Kidney (tissue), 13 donors: ENCODE measurements at regions not wholly inside any gene's neighbourhood (a gene's known extent, or its start where the extent isn't known, plus 50 kb on each side); places are given as distances from the start of the nearest gene placed in this dataset.

Experiments
- DNase-seq, 5 donors: peaks; one replicate each; pipeline ENCODE4 v3.0.0-alpha.2; 2013 to 2020
- FAIRE-seq: peaks from 2 replicates; lab custom pipeline; 2012; peaks lifted over from hg19 to GRCh38; lab: Jason Lieb, UNC
- H3K27ac ChIP-seq, 2 donors: one replicate each; pipeline ENCODE4 v1.7.0; 2013; ENCODE audit warnings: low read depth in 2 of 2, low read length in 2 of 2, inconsistent platforms in 1 of 2
- H3K27me3 ChIP-seq: one replicate; pipeline ENCODE4 v1.7.1; 2013; ENCODE audit warnings: low read length, inconsistent platforms; ENCODE audit not compliant: control insufficient read depth, insufficient read depth
- H3K36me3 ChIP-seq, 3 donors: one replicate each; pipeline versions ENCODE4 v1.7.0 to v1.7.1; 2013; ENCODE audit warnings: low read length in 3 of 3, control low read depth in 1 of 3, inconsistent platforms in 1 of 3; ENCODE audit not compliant: insufficient read depth in 3 of 3, control insufficient read depth in 2 of 3
- H3K4me1 ChIP-seq, 3 donors: one replicate each; pipeline versions ENCODE4 v1.7.0 to v1.7.1; 2013; ENCODE audit warnings: low read length in 3 of 3, inconsistent platforms in 1 of 3, low read depth in 1 of 3; ENCODE audit not compliant: control insufficient read depth in 2 of 3, insufficient read depth in 2 of 3
- H3K4me3 ChIP-seq, 3 donors: one replicate each; pipeline versions ENCODE4 v1.7.0 to v1.8.1; 2013; ENCODE audit warnings: low read length in 3 of 3, control low read depth in 1 of 3, inconsistent platforms in 1 of 3
- H3K9ac ChIP-seq, 3 donors: one replicate each; pipeline versions ENCODE4 v1.7.0 to v1.7.1; 2013; ENCODE audit warnings: low read length in 3 of 3, control low read depth in 1 of 3, inconsistent platforms in 1 of 3
- H3K9me3 ChIP-seq, 3 donors: one replicate each; pipeline versions ENCODE4 v1.7.0 to v1.7.1; 2013; ENCODE audit warnings: low read length in 3 of 3, control low read depth in 1 of 3, inconsistent platforms in 1 of 3; ENCODE audit not compliant: control insufficient read depth in 2 of 3, insufficient read depth in 1 of 3
- intact Hi-C: fragments of 100-400 bp; cut with DNase I; formaldehyde crosslinking; loops from one replicate; pipeline ENCODE4 v1.11.1; 2022
- TF ChIP-seq, protein P1 (sequence below): IDR thresholded peaks from 3 replicates; pipeline ENCODE4 v1.5.1; 2012; ENCODE audit warnings: mild to moderate bottlenecking, moderate library complexity, borderline replicate concordance; ENCODE audit not compliant: insufficient read depth; ENCODE audit errors: extremely low read depth
- donor health status: control.
- donor health status: control.
- donor health status: control.
- donor health status: control.
- donor health status: control.
- donor health status: DM: yes; HTN: yes; CAD: no.
- donor health status: Normal renal cell carcinoma (clear cell type).

GRCh38 chr9:14418941-14419937 is 105.3 kb upstream of the NFIB start:
- no peak overlapping the region for H3K9ac ChIP-seq
- DNase-seq (peak in 2 of 5 donors; percentile 54 to 81), FAIRE-seq (no peak)
- TF ChIP-seq, protein P1, sequence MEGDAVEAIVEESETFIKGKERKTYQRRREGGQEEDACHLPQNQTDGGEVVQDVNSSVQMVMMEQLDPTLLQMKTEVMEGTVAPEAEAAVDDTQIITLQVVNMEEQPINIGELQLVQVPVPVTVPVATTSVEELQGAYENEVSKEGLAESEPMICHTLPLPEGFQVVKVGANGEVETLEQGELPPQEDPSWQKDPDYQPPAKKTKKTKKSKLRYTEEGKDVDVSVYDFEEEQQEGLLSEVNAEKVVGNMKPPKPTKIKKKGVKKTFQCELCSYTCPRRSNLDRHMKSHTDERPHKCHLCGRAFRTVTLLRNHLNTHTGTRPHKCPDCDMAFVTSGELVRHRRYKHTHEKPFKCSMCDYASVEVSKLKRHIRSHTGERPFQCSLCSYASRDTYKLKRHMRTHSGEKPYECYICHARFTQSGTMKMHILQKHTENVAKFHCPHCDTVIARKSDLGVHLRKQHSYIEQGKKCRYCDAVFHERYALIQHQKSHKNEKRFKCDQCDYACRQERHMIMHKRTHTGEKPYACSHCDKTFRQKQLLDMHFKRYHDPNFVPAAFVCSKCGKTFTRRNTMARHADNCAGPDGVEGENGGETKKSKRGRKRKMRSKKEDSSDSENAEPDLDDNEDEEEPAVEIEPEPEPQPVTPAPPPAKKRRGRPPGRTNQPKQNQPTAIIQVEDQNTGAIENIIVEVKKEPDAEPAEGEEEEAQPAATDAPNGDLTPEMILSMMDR: no peak
- H3K4me3 ChIP-seq: no peak overlapping the region
- H3K36me3 ChIP-seq: no peaks in the 10 kb centered on the region
- no peak overlapping the region for H3K27ac ChIP-seq
- no peaks in the 10 kb centered on the region for H3K27me3 ChIP-seq
- H3K9me3 ChIP-seq: no peaks in the 10 kb centered on the region
- intact Hi-C loops: no loop called here
- H3K4me1 ChIP-seq: peaks cover 0 to 3% (median 0%) of the 10 kb centered on the region in 3 donors

DNA sequence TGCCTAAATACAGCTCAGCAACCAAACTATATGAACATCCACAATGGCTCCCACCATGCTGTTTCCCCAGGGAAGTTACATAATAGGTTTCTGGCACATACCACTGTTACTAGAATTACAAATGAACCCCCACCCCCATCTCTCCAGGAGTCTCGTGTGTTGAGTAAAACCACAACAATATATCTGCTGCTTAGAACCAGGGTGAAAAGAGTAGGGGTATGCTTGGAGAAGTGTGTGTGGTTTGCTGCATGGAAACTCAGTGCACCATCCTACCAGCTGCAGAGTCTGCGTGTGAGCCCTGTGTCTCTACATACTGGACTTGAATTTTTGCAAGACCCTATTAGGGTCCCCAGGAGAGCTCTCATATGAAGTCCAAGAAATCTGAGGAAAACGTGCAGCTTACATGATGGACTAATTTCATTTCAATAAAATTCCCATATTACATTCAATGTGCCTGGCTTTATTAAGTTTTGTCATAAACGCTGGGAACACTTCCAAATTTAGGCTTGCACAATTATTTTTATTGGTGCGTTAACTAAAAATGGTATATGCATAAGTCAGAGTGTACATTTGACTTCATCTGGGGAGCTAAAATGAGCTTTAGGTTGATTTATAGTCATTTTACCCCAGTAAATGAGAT is 104.5 kb upstream of the NFIB start:
- Histone ChIP-seq H3K4me1 (no peaks in the 10 kb centered on the region), H3K36me3 (no peaks in the 10 kb centered on the region), H3K9me3 (no peaks in the 10 kb centered on the region), H3K27me3 (no peaks in the 10 kb centered on the region), H3K27ac (no peak overlapping the region), H3K9ac (no peak overlapping the region), H3K4me3 (no peak overlapping the region)
- FAIRE-seq (no peak), DNase-seq (peak in 1 of 5 donors; percentile 36)
- TF ChIP-seq, protein P1: no peak
- intact Hi-C loops: no loop called here

DNA sequence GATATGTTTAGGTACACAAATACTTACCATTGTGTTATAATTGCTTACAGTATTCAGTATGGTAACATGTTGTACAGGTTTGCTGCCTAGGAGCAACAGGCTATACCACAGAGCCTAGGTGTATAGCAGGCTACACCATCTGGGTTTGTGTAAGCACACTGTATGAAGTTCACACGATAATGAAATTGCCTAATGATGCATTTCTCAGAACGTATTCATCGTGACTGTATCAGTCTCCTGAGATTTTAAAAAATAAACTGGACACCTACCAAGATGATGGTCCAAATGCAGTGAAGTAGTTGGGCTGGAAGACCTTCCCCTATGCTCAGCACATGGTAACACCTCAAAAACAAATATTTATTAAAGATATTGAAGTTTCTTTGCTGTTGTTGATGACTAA is 103.3 kb upstream of the NFIB start:
- intact Hi-C loops: no loop called here
- H3K27ac ChIP-seq: no peak overlapping the region
- H3K9ac ChIP-seq: no peak overlapping the region
- no peak for FAIRE-seq
- no peaks in the 10 kb centered on the region for H3K36me3 ChIP-seq
- no peaks in the 10 kb centered on the region for H3K27me3 ChIP-seq
- no peaks in the 10 kb centered on the region for H3K9me3 ChIP-seq
- no peaks in the 10 kb centered on the region for H3K4me1 ChIP-seq
- DNase-seq: no peak
- no peak overlapping the region for H3K4me3 ChIP-seq
- TF ChIP-seq, protein P1: no peak
